ENCODE measurements at regions not wholly inside any gene's neighbourhood (a gene's known extent, or its start where the extent isn't known, plus 50 kb on each side); places are given as distances from the start of the nearest gene placed in this dataset.

DNA sequence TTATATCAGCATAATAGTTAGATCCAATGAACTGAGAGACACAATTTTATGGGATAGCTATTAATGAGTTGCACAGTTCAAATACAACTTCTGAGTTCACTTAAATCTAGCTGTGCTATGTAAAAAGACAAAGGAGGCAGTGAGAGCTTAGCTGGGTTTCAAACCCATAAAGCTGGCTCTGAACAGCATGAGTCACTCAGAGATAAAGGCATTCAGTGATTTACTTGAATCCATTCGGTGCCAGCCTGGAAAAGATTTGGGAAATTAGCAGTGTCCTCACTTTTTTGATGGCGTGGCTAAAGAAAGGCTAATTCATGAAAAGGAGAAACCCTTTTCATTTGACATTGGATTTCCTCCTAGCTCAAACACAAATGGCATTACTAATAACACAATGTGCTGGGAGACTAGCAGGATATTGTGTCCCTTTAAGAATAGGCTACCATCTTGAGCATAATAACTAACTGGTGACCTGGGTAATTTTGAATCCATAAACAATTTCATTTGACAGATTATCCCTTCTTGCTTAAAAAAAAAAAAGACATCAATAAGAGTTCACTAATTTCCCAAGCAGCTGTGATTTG lies 98.4 kb upstream of the NEUROD1 start:
- Histone ChIP-seq H3K4me1 (replicated peaks) (peaks cover 55% of the 10 kb centered on the region), H3K4me3 (no peak overlapping the region), H3K27me3 (replicated peaks) (no peaks in the 10 kb centered on the region), H3K27ac (no peak overlapping the region), H3K9me3 (replicated peaks) (no peaks in the 10 kb centered on the region), H3K36me3 (no peaks in the 10 kb centered on the region)
- DNase-seq (ENCODE audit: low read depth in 1 of 2, low spot score in 2 of 2), result no peak

DNA sequence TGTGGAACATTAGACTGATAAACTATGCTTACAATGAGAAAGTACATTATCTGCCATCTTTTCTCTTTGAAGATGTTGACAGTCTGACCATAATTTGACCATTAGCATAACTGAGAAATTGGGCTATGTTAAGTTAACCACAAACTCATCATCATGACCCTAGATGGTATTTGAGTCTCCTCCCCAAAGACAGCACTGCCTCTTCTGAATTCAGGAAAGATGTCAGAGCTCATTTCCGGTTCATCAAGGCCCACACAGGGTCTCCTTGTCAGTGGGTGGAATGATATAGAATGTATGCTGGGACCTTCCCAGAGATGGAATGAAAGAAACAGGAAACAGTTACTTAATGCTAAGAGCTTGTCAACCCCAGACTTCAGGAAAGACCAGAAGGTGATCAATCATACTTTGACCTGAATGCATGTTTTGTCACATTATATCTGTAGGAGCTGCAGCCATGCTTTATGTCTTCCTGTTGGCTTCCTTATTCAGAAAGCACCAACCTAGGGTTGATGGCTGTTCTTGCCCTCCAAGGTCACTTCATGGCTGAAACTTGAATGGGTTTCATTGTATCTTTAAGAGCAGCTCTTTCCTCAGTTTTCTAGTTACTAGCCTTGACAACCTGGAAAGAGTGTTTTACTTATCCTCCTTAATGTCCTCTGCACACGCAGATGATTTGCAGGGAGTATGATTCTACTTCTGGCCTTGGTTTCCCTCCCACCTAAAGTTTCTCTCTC lies 99.1 kb upstream of the NEUROD1 start:
- H3K4me3 ChIP-seq, result no peak overlapping the region
- H3K27me3 ChIP-seq (replicated peaks), result no peaks in the 10 kb centered on the region
- H3K36me3 ChIP-seq, result no peaks in the 10 kb centered on the region
- H3K9me3 ChIP-seq (replicated peaks), result no peaks in the 10 kb centered on the region
- H3K4me1 ChIP-seq (replicated peaks), result peaks cover 61% of the 10 kb centered on the region
- H3K27ac ChIP-seq, result peak overlapping the region; percentile 43
- DNase-seq (ENCODE audit: low read depth in 1 of 2, low spot score in 2 of 2), result no peak

DNA sequence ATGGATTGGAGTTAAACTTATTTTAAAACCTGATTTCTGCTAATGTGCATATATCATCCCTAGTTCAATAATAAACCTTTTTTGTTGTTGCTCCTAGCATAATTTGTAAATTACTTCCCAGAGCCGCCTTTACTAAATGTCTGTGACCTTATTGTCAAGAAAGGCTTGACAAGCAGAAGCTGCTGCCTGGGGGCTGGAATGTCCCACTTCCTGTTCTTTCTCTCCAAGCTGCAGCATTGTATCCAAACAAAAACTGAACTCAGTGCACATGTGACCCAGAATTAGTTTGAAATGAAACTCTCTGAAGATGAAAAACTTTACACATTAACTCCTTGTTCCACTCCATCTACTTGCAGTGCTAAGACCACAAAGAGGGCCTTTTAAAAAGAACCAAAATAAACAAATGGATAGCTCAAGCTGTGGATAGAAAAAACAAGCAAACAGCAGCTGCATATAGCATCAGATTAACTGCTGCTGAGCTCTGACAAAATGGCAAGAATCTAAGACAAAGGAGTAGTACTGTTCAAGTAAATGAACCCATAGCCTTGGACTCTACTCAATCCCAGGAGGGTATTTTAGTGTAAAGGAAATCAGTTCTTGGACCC lies 99.8 kb upstream of the NEUROD1 start:
- Histone ChIP-seq H3K4me3 (no peak overlapping the region), H3K27me3 (replicated peaks) (no peaks in the 10 kb centered on the region), H3K9me3 (replicated peaks) (no peaks in the 10 kb centered on the region), H3K4me1 (replicated peaks) (peaks cover 58% of the 10 kb centered on the region), H3K36me3 (no peaks in the 10 kb centered on the region), H3K27ac (peak overlapping the region; percentile 43)
- DNase-seq (ENCODE audit: low read depth in 1 of 2, low spot score in 2 of 2), result peak; percentile 63 to 82

DNA sequence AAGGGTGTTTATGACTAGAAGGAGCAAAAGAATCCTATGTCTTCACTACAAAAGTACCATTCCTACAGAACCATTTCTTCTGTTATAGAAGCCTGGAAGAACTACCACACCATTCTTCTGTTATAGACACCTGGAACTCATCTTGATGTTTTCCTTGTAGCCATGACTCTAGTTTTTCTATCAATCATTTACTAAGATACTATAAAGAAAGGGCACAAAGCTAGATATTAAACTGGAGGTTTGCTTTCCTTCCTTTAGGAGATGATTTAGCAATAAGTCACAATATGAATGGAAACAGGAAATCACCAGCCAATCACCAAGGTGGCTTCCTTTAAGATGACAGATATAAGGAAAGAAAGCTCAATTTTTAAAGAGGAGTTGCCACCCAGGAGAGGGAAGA lies 100.3 kb upstream of the NEUROD1 start:
- Histone ChIP-seq H3K27ac (peak overlapping the region; percentile 43; the same call in 1 of the 2 replicates), H3K9me3 (replicated peaks) (no peaks in the 10 kb centered on the region), H3K36me3 (no peaks in the 10 kb centered on the region), H3K4me3 (no peak overlapping the region), H3K27me3 (replicated peaks) (no peaks in the 10 kb centered on the region), H3K4me1 (replicated peaks) (peaks cover 63% of the 10 kb centered on the region)
- DNase-seq (ENCODE audit: low read depth in 1 of 2, low spot score in 2 of 2), result no peak

DNA sequence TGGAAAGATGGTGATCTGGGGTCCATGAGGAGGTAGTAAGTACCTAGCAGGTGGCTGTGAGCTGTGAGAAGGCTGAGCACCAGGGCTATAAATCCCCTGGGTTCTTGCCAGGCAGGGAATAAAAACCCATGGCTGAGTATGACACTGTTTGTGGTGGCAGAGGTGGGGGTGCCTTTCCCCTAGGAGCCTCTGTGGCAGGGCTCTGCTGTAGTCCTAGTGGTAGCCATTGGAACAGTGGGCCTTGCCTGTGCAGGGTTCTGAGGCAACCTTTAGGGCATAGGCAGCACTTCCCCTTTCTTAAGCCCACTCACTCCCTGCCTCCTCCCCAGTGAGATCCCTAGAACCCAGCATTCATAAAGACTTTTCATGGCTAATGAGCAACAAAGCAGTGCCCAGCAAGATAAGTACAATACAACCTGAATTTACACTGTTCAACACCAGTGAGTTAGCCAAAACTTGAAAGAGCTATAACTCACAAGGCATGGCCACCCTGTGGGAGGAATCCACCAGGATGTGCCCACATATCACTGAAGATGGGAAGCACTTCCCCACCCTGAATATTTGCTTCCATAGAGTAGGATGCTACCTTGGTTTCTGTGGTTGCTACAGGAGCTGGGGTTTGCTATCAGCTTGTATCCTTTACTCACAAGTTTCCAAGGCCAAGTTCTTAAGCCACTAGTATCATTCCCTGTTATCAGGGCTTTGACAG lies 100.9 kb upstream of the NEUROD1 start:
- Histone ChIP-seq H3K9me3 (replicated peaks) (no peaks in the 10 kb centered on the region), H3K27ac (no peak overlapping the region), H3K27me3 (replicated peaks) (no peaks in the 10 kb centered on the region), H3K4me1 (replicated peaks) (peaks cover 69% of the 10 kb centered on the region), H3K4me3 (no peak overlapping the region), H3K36me3 (no peaks in the 10 kb centered on the region)
- DNase-seq (ENCODE audit: low read depth in 1 of 2, low spot score in 2 of 2), result no peak

DNA sequence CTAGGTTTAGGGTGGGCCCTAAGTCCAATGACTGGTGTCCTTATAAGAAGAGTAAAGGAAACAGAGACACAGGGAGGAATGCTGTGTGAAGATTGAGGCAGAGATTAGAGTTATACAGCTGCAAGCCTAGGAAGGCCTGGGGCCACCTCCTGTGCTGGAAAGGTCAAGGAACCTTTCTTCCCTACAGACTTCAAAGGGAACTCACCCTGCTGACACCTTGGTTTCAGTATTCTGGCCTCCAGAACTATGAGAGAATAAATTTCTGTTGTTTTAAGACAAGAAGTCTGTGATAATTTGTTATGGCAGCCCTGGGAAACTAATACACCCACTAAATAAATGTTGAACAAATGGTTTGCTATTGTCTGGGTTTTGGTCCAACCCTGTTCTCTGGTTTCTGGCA lies 102.3 kb upstream of the NEUROD1 start:
- no peak for DNase-seq (ENCODE audit: low read depth in 1 of 2, low spot score in 2 of 2)
- Histone ChIP-seq H3K9me3 (replicated peaks) (no peaks in the 10 kb centered on the region), H3K4me3 (no peak overlapping the region), H3K27ac (no peak overlapping the region), H3K27me3 (replicated peaks) (no peaks in the 10 kb centered on the region), H3K4me1 (replicated peaks) (peaks cover 72% of the 10 kb centered on the region), H3K36me3 (no peaks in the 10 kb centered on the region)

DNA sequence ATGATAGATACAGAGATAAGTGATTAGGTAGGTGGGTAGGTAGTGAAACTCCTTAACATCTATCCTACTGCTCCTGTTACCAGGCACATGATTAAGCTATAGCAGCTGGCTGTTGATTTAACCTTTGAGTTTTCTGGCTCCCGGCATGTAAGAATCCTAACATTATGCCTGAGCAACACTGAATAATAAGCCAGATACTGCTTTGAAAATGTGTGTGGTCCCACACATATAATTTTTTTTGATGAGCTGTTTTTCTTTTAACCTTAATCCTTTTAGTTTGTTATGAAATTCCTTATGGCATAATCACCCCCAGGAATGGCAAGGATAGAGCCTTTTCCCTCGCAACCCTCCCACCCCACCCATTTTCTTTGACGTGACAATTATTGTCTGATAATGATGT lies 104.2 kb upstream of the NEUROD1 start:
- no peak overlapping the region for H3K4me3 ChIP-seq
- H3K4me1 ChIP-seq (replicated peaks), result peaks cover 68% of the 10 kb centered on the region
- no peaks in the 10 kb centered on the region for H3K36me3 ChIP-seq
- no peaks in the 10 kb centered on the region for H3K27me3 ChIP-seq (replicated peaks)
- H3K9me3 ChIP-seq (replicated peaks), result no peaks in the 10 kb centered on the region
- DNase-seq (ENCODE audit: low read depth in 1 of 2, low spot score in 2 of 2), result peak; percentile 68 to 93
- H3K27ac ChIP-seq, result peak overlapping the region; percentile 96

DNA sequence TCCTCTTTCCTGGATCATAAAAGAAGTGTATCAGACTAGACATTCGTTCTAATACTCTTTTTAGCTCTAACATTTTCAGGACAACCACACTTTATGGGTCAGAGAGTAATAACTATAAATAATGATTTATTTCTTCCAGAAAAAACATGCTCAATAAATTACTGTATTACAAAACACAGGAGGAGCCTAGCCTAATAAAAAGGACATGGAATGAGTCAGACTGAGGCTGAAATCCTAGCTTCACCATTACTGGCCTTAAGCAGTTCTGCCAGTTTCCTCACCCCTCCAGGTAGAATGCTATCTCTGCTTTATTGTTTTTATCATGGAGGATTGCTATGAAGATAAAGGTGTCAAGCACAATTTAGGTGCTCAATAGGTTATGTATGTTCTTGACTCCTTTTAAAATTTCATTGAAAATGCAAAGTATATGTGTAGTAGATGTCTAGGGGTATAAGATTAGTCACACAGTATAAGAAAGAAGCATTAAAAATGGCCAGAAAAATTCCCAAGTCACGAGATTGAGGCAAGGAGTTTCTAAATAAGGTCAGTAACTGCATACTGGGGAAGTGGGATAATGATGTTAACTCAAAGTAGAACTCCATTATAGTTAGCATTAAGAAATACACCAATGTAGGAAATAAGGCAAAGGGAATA lies 105.5 kb upstream of the NEUROD1 start:
- no peaks in the 10 kb centered on the region for H3K9me3 ChIP-seq (replicated peaks)
- DNase-seq (ENCODE audit: low read depth in 1 of 2, low spot score in 2 of 2), result peak in 1 of 2 experiments; percentile 75
- H3K27me3 ChIP-seq (replicated peaks), result no peaks in the 10 kb centered on the region
- peaks cover 68% of the 10 kb centered on the region for H3K4me1 ChIP-seq (replicated peaks)
- H3K4me3 ChIP-seq, result no peak overlapping the region
- peak overlapping the region; percentile 96 for H3K27ac ChIP-seq
- H3K36me3 ChIP-seq, result no peaks in the 10 kb centered on the region

DNA sequence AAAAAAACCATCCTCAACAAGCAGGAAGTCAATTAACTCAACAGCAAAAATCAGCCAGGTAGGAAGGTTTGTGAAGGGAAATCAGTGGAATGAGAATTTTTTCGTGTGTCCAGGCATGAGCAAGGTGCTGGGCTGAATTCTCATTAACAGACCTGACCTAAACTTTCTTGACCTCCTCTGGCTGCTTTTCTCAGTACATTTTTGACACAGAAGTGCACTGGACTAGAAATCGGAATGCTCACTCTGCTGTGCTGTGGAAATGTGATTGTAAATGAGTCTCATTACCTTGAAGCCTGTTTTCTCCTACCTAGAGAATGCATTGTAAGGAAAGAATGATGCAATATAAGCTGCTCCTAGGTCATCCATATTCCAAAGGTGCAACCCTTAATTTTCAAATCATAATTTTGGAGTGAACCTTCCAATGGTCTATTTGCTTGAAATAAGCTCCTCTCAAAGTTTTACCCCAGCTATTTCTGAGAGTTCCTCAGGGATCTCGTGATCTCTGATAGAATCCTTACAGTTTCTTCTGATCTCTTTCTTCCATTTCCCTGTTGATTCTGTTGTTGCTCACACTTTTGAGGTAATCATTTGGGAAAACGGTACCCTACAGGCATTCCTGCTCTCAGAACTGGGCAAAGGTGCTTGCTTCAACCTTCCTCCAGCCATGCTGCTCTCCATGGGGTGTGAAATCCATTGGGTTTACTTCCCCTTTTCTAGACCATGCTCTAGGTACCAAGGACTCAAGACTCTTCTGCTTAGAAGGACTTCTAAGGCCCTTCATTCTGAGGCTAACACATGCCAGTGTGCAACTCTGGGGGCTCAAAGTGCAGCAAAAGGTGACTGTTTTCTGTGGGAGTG lies 104.9 kb upstream of the ITPRID2 start:
- Histone ChIP-seq H3K4me3 (no peak overlapping the region), H3K27ac (peak overlapping the region; percentile 96), H3K4me1 (replicated peaks) (peaks cover 68% of the 10 kb centered on the region), H3K9me3 (replicated peaks) (no peaks in the 10 kb centered on the region), H3K36me3 (no peaks in the 10 kb centered on the region), H3K27me3 (replicated peaks) (no peaks in the 10 kb centered on the region)
- DNase-seq (ENCODE audit: low read depth in 1 of 2, low spot score in 2 of 2), result no peak

DNA sequence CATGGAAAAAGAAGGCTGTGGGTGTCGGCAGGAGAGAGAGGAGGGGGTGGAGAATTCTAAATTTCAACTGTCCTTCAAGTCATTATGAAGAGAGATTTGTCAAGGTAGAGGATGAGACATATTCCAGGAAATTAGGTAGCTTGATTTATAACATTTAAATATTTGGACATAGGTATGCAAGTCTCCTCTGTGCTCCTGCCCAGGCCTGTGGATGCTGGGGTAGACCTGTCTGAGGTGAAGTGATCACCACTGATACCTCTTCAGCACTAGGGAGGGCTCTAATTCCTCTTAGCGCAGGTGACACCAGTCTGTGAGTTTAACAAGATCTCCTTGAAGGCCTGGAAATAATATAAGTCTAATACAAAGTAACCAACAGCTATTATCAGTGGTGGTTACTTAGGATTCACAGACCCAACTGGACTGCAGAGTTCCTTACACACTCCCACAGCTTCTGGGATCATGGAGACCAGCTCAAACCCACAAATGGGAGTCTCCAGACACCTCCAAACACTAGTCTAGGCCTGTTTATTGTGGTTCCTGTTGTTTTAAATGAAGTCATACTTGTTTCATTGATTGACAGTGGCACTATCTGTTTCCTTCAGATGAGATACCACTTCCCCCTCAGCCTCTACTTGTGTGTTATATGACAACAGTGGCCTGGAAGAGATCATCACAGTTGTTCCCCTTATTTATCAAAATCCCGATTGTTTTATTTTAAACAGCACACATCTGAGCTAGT lies 104.1 kb upstream of the ITPRID2 start:
- no peaks in the 10 kb centered on the region for H3K36me3 ChIP-seq
- H3K27me3 ChIP-seq (replicated peaks), result no peaks in the 10 kb centered on the region
- no peak overlapping the region for H3K4me3 ChIP-seq
- H3K4me1 ChIP-seq (replicated peaks), result peaks cover 76% of the 10 kb centered on the region
- no peaks in the 10 kb centered on the region for H3K9me3 ChIP-seq (replicated peaks)
- no peak for DNase-seq (ENCODE audit: low read depth in 1 of 2, low spot score in 2 of 2)
- no peak overlapping the region for H3K27ac ChIP-seq

DNA sequence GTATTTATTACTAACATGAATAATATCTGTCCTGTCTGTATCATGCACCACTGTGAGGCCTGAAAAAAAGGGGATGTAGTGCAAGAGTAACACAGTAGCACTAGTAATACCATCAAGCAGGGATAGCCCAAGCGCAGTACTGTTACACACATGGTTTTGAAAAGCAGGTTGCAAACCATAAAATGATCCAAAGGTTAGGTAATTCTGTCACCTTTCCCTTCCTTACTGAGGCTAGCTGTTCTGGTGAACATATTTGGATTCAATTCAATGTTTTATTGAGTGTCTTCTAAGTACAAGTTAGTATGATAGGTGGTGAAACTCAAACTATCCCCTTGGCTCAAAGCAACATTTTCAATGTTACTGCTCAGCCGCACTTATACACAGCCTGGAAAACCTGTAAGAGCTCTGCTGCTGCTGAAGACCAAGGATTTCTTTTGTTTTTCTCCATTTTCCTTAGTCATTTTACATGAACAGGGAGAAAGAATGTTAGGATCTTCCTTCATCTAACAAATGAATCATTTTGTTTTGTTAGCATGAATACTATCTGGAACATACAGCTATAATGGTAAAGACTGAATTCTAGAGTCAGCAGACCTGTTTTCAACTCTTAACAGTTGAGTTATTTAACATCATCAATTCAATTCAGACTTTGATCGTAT lies 102.5 kb upstream of the ITPRID2 start:
- Histone ChIP-seq H3K4me1 (replicated peaks) (peaks cover 62% of the 10 kb centered on the region), H3K4me3 (no peak overlapping the region), H3K27ac (peak overlapping the region; percentile 98), H3K9me3 (replicated peaks) (no peaks in the 10 kb centered on the region; the same call in 1 of the 2 replicates), H3K36me3 (no peaks in the 10 kb centered on the region), H3K27me3 (replicated peaks) (no peaks in the 10 kb centered on the region)
- DNase-seq (ENCODE audit: low read depth in 1 of 2, low spot score in 2 of 2), result peak in 1 of 2 experiments; percentile 24

DNA sequence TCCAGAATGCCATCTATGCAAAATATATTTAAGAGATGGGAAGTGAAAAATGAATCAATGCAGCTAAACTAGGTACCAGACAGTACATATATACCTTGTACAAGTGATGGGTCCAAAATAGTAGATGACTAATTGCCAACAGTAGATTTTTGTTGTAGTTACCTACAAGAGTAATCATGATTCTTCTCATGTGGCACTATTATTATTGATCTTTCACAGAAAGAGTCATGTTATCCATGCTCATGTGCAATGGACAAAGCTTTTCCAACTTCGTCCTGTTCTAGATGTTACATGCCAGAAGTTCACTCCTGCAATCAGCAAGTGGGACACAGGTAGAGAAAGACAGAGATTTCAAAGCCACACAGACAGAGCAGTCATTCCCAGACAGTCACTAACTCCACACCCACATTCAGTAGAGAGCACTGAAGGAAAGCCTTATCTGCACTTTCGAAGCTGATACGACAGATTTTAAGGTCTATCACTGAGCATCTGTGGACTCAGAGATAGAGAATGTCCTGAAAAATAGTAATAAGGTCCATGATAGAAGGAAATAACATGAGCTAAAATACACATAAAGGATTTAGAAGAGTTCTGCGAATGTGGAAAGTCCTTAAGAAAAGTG lies 101.6 kb upstream of the ITPRID2 start:
- H3K27ac ChIP-seq, result peak overlapping the region; percentile 98
- no peaks in the 10 kb centered on the region; the same call in 1 of the 2 replicates for H3K9me3 ChIP-seq (replicated peaks)
- peak in 1 of 2 experiments; percentile 26 for DNase-seq (ENCODE audit: low read depth in 1 of 2, low spot score in 2 of 2)
- H3K36me3 ChIP-seq, result no peaks in the 10 kb centered on the region
- H3K4me3 ChIP-seq, result no peak overlapping the region
- peaks cover 56% of the 10 kb centered on the region for H3K4me1 ChIP-seq (replicated peaks)
- H3K27me3 ChIP-seq (replicated peaks), result no peaks in the 10 kb centered on the region

Data from SJSA1 (cell line).